ENCODE measurements at regions not wholly inside any gene's neighbourhood (a gene's known extent, or its start where the extent isn't known, plus 50 kb on each side); places are given as distances from the start of the nearest gene placed in this dataset.
"Not testable (repeated sequence)": the region's sequence is repeated elsewhere in the genome, so short reads cannot be mapped to it uniquely, and the experiment has no call there.

- DNase-seq (ENCODE audit: low read depth, low spot score), result peak; percentile 31
Measured at GRCh38 chr3:161914703-161915417, 418.3 kb downstream of the OTOL1 start.

GRCh38 chr3:161915418-161915750, 418.8 kb downstream of the OTOL1 start:
- no peak for DNase-seq (ENCODE audit: low read depth, low spot score)

GRCh38 chr3:161920196-161920595, 423.6 kb downstream of the OTOL1 start:
- no peak for DNase-seq (ENCODE audit: low read depth, low spot score)

- DNase-seq (ENCODE audit: low read depth, low spot score), result no peak
Measured at GRCh38 chr3:161925749-161926360, 429.2 kb downstream of the OTOL1 start.

- DNase-seq (ENCODE audit: low read depth, low spot score), result no peak
Measured at GRCh38 chr3:161927131-161927530, 430.5 kb downstream of the OTOL1 start.

- no peak for DNase-seq (ENCODE audit: low read depth, low spot score)
Measured at GRCh38 chr3:161939918-161940620, 443.5 kb downstream of the OTOL1 start.

GRCh38 chr3:161940621-161940965, 444.0 kb downstream of the OTOL1 start:
- no peak for DNase-seq (ENCODE audit: low read depth, low spot score)

- DNase-seq (ENCODE audit: low read depth, low spot score), result no peak
Measured at GRCh38 chr3:161941891-161942290, 445.3 kb downstream of the OTOL1 start.

GRCh38 chr3:161943801-161944345, 447.3 kb downstream of the OTOL1 start:
- not testable (repeated sequence) for DNase-seq (ENCODE audit: low read depth, low spot score)

- DNase-seq (ENCODE audit: low read depth, low spot score), result no peak
Measured at GRCh38 chr3:161946443-161946960, 449.9 kb downstream of the OTOL1 start.

- DNase-seq (ENCODE audit: low read depth, low spot score), result no peak
Measured at GRCh38 chr3:161950318-161950868, 453.8 kb downstream of the OTOL1 start.

GRCh38 chr3:161957467-161957866, 460.9 kb downstream of the OTOL1 start:
- DNase-seq (ENCODE audit: low read depth, low spot score), result no peak

GRCh38 chr3:161964857-161965256, 468.2 kb downstream of the OTOL1 start:
- DNase-seq (ENCODE audit: low read depth, low spot score), result no peak

GRCh38 chr3:161969867-161970266, 473.3 kb downstream of the OTOL1 start:
- DNase-seq (ENCODE audit: low read depth, low spot score), result no peak

- no peak for DNase-seq (ENCODE audit: low read depth, low spot score)
Measured at GRCh38 chr3:161975201-161975600, 478.6 kb downstream of the OTOL1 start.

- DNase-seq (ENCODE audit: low read depth, low spot score), result no peak
Measured at GRCh38 chr3:161977063-161977462, 480.5 kb downstream of the OTOL1 start.

- no peak for DNase-seq (ENCODE audit: low read depth, low spot score)
Measured at GRCh38 chr3:161977850-161978249, 481.2 kb downstream of the OTOL1 start.

GRCh38 chr3:161987933-161988332, 491.3 kb downstream of the OTOL1 start:
- DNase-seq (ENCODE audit: low read depth, low spot score), result no peak

GRCh38 chr3:161989012-161989411, 492.4 kb downstream of the OTOL1 start:
- DNase-seq (ENCODE audit: low read depth, low spot score), result no peak

- no peak for DNase-seq (ENCODE audit: low read depth, low spot score)
Measured at GRCh38 chr3:161990036-161990435, 493.4 kb downstream of the OTOL1 start.

- no peak for DNase-seq (ENCODE audit: low read depth, low spot score)
Measured at GRCh38 chr3:161991901-161992540, 495.4 kb downstream of the OTOL1 start.

GRCh38 chr3:161999846-162000245, 503.2 kb downstream of the OTOL1 start:
- DNase-seq (ENCODE audit: low read depth, low spot score), result no peak

Measured in ELF-1 (cell line).